ENCODE measurements at regions not wholly inside any gene's neighbourhood (a gene's known extent, or its start where the extent isn't known, plus 50 kb on each side); places are given as distances from the start of the nearest gene placed in this dataset.

- no peak for TF ChIP-seq CTCF (IDR thresholded peaks at IDR 0.05)
- TF ChIP-seq EP300 (IDR thresholded peaks at IDR 0.05; ENCODE audit: low read depth) = no peak
- TF ChIP-seq POLR2AphosphoS5 (IDR thresholded peaks at IDR 0.05) = no peak
Observed at GRCh38 chr5:89090037-89090436, 207.1 kb upstream of the MEF2C start.
